Activated CD4-positive, alpha-beta memory T cell treated with anti-CD3 and anti-CD28 coated beads for 36 hours (primary cell): ENCODE measurements at regions not wholly inside any gene's neighbourhood (a gene's known extent, or its start where the extent isn't known, plus 50 kb on each side); places are given as distances from the start of the nearest gene placed in this dataset.

Source experiments
- CTCF ChIA-PET: fragments of 350-600 bp; sonication (Branson Sonifier 250); formaldehyde crosslinking; loops from one replicate; lab custom pipeline; 2021; ENCODE audit warnings: antibody characterized with exemption, inconsistent platforms; lab: Charles Lee
- POLR2A ChIA-PET: fragments of 350-600 bp; sonication (Branson Sonifier 250); formaldehyde crosslinking; loops from one replicate; lab custom pipeline; 2021; ENCODE audit warnings: antibody characterized with exemption; lab: Charles Lee
- DNase-seq: peaks from one replicate; pipeline ENCODE4 v3.0.0-alpha.2; 2020
- H3K27ac Mint-ChIP-seq: one replicate; pipeline ENCODE4 v1.8.0; 2021; ENCODE audit warnings: mixed read lengths
- H3K27me3 Mint-ChIP-seq: one replicate; pipeline ENCODE4 v1.8.0; 2021; ENCODE audit warnings: mixed read lengths
- H3K36me3 Mint-ChIP-seq: one replicate; pipeline ENCODE4 v1.8.0; 2021; ENCODE audit warnings: mixed read lengths
- H3K4me1 Mint-ChIP-seq: one replicate; pipeline ENCODE4 v1.8.0; 2021; ENCODE audit warnings: low read depth, mixed read lengths
- H3K4me3 Mint-ChIP-seq: one replicate; pipeline ENCODE4 v1.8.0; 2021; ENCODE audit warnings: mild to moderate bottlenecking, mixed read lengths
- H3K9me3 Mint-ChIP-seq: one replicate; pipeline ENCODE4 v1.8.0; 2021; ENCODE audit warnings: mixed read lengths
- intact Hi-C: fragments of 100-400 bp; cut with micrococcal nuclease; formaldehyde crosslinking; loops from one replicate; pipeline ENCODE4 v1.15.1; 2023

- POLR2A ChIA-PET = no interaction called here
- CTCF ChIA-PET = no interaction called here
- intact Hi-C loops = no loop called here
Measured at GRCh38 chr2:122366969-122367645, 611.7 kb downstream of the TSN start.

GRCh38 chr2:122367646-122368010 is 612.2 kb downstream of the TSN start:
- Mint-ChIP-seq H3K27ac (no peak overlapping the region), H3K4me1 (no peaks in the 10 kb centered on the region), H3K9me3 (peaks cover 7% of the 10 kb centered on the region), H3K4me3 (no peak overlapping the region), H3K36me3 (no peaks in the 10 kb centered on the region), H3K27me3 (no peaks in the 10 kb centered on the region)
- ChIA-PET POLR2A (no interaction called here), CTCF (no interaction called here)
- no peak for DNase-seq
- intact Hi-C loops = no loop called here

More at GRCh38 chr2:122366969-122367645, 611.7 kb downstream of the TSN start:
- Mint-ChIP-seq H3K4me1 (no peaks in the 10 kb centered on the region), H3K27me3 (no peaks in the 10 kb centered on the region), H3K36me3 (no peaks in the 10 kb centered on the region), H3K9me3 (peaks cover 2% of the 10 kb centered on the region), H3K4me3 (no peak overlapping the region), H3K27ac (no peak overlapping the region)
- no peak for DNase-seq

- Mint-ChIP-seq H3K36me3 (no peaks in the 10 kb centered on the region), H3K9me3 (peaks cover 17% of the 10 kb centered on the region), H3K27ac (no peak overlapping the region), H3K4me1 (no peaks in the 10 kb centered on the region), H3K4me3 (no peak overlapping the region), H3K27me3 (no peaks in the 10 kb centered on the region)
- intact Hi-C loops = no loop called here
- ChIA-PET POLR2A (no interaction called here), CTCF (no interaction called here)
- no peak for DNase-seq
Measured at GRCh38 chr2:122368576-122369243, 613.3 kb downstream of the TSN start.

- Mint-ChIP-seq H3K36me3 (no peaks in the 10 kb centered on the region), H3K4me3 (no peak overlapping the region), H3K9me3 (peaks cover 3% of the 10 kb centered on the region), H3K27ac (no peak overlapping the region), H3K4me1 (no peaks in the 10 kb centered on the region), H3K27me3 (no peaks in the 10 kb centered on the region)
- DNase-seq = no peak
- intact Hi-C loops = no loop called here
- POLR2A ChIA-PET = no interaction called here
- CTCF ChIA-PET = no interaction called here
Measured at GRCh38 chr2:122378521-122378920, 623.1 kb downstream of the TSN start.

GRCh38 chr2:122384768-122385333 is 629.4 kb downstream of the TSN start:
- DNase-seq = no peak
- Mint-ChIP-seq H3K36me3 (no peaks in the 10 kb centered on the region), H3K9me3 (peaks cover 20% of the 10 kb centered on the region), H3K4me3 (no peak overlapping the region), H3K4me1 (no peaks in the 10 kb centered on the region), H3K27me3 (no peaks in the 10 kb centered on the region), H3K27ac (no peak overlapping the region)
- intact Hi-C loops = no loop called here
- POLR2A ChIA-PET = no interaction called here
- CTCF ChIA-PET = no interaction called here

- Mint-ChIP-seq H3K4me3 (no peak overlapping the region), H3K4me1 (no peaks in the 10 kb centered on the region), H3K36me3 (no peaks in the 10 kb centered on the region), H3K27ac (no peak overlapping the region), H3K27me3 (no peaks in the 10 kb centered on the region), H3K9me3 (peaks cover 20% of the 10 kb centered on the region)
- DNase-seq = no peak
- ChIA-PET POLR2A (no interaction called here), CTCF (no interaction called here)
- intact Hi-C loops = no loop called here
Measured at GRCh38 chr2:122388208-122388607, 632.8 kb downstream of the TSN start.

GRCh38 chr2:122389694-122390093 is 634.2 kb downstream of the TSN start:
- Mint-ChIP-seq H3K27me3 (no peaks in the 10 kb centered on the region), H3K4me3 (no peak overlapping the region), H3K36me3 (no peaks in the 10 kb centered on the region), H3K27ac (no peak overlapping the region), H3K9me3 (peaks cover 20% of the 10 kb centered on the region), H3K4me1 (no peaks in the 10 kb centered on the region)
- ChIA-PET CTCF (no interaction called here), POLR2A (no interaction called here)
- no peak for DNase-seq
- intact Hi-C loops = no loop called here

- no peak overlapping the region for H3K4me3 Mint-ChIP-seq
- POLR2A ChIA-PET = no interaction called here
- no peaks in the 10 kb centered on the region for H3K4me1 Mint-ChIP-seq
- H3K27ac Mint-ChIP-seq = no peak overlapping the region
- CTCF ChIA-PET = no interaction called here
- peaks cover 20% of the 10 kb centered on the region for H3K9me3 Mint-ChIP-seq
- H3K36me3 Mint-ChIP-seq = no peaks in the 10 kb centered on the region
- no peak for DNase-seq
- intact Hi-C loops = no loop called here
- no peaks in the 10 kb centered on the region for H3K27me3 Mint-ChIP-seq
Measured at GRCh38 chr2:122390406-122390805, 635.0 kb downstream of the TSN start.

- Mint-ChIP-seq H3K27me3 (no peaks in the 10 kb centered on the region), H3K9me3 (peaks cover 20% of the 10 kb centered on the region), H3K36me3 (no peaks in the 10 kb centered on the region), H3K4me3 (no peak overlapping the region), H3K4me1 (no peaks in the 10 kb centered on the region), H3K27ac (no peak overlapping the region)
- CTCF ChIA-PET = no interaction called here
- POLR2A ChIA-PET = no interaction called here
- no peak for DNase-seq
- intact Hi-C loops = no loop called here
Measured at GRCh38 chr2:122391726-122392125, 636.3 kb downstream of the TSN start.

GRCh38 chr2:122395687-122396086 is 640.2 kb downstream of the TSN start:
- Mint-ChIP-seq H3K4me1 (no peaks in the 10 kb centered on the region), H3K4me3 (no peak overlapping the region), H3K36me3 (no peaks in the 10 kb centered on the region), H3K9me3 (peaks cover 3% of the 10 kb centered on the region), H3K27me3 (no peaks in the 10 kb centered on the region), H3K27ac (no peak overlapping the region)
- CTCF ChIA-PET = no interaction called here
- no peak for DNase-seq
- intact Hi-C loops = no loop called here
- POLR2A ChIA-PET = no interaction called here

GRCh38 chr2:122411231-122411630 is 655.8 kb downstream of the TSN start:
- ChIA-PET POLR2A (no interaction called here), CTCF (no interaction called here)
- no peak for DNase-seq
- no peaks in the 10 kb centered on the region for H3K27me3 Mint-ChIP-seq
- H3K27ac Mint-ChIP-seq = no peak overlapping the region
- H3K9me3 Mint-ChIP-seq = peaks cover 8% of the 10 kb centered on the region
- H3K4me3 Mint-ChIP-seq = no peak overlapping the region
- H3K4me1 Mint-ChIP-seq = no peaks in the 10 kb centered on the region
- intact Hi-C loops = no loop called here
- H3K36me3 Mint-ChIP-seq = no peaks in the 10 kb centered on the region

GRCh38 chr2:122412360-122412759 is 656.9 kb downstream of the TSN start:
- H3K27ac Mint-ChIP-seq = no peak overlapping the region
- CTCF ChIA-PET = no interaction called here
- intact Hi-C loops = no loop called here
- no peaks in the 10 kb centered on the region for H3K4me1 Mint-ChIP-seq
- no peaks in the 10 kb centered on the region for H3K36me3 Mint-ChIP-seq
- POLR2A ChIA-PET = no interaction called here
- H3K4me3 Mint-ChIP-seq = no peak overlapping the region
- peaks cover 8% of the 10 kb centered on the region for H3K9me3 Mint-ChIP-seq
- DNase-seq = no peak
- no peaks in the 10 kb centered on the region for H3K27me3 Mint-ChIP-seq

GRCh38 chr2:122414902-122415301 is 659.5 kb downstream of the TSN start:
- no peak for DNase-seq
- Mint-ChIP-seq H3K27ac (no peak overlapping the region), H3K9me3 (peaks cover 8% of the 10 kb centered on the region), H3K27me3 (no peaks in the 10 kb centered on the region), H3K36me3 (no peaks in the 10 kb centered on the region), H3K4me1 (no peaks in the 10 kb centered on the region), H3K4me3 (no peak overlapping the region)
- intact Hi-C loops = no loop called here
- POLR2A ChIA-PET = no interaction called here
- CTCF ChIA-PET = no interaction called here
